Activated gamma-delta T cell treated with anti-CD3 and anti-CD28 coated beads, Interleukin-2, amount 50 U/mL, for 16 hours (primary cell): ENCODE measurements at regions not wholly inside any gene's neighbourhood (a gene's known extent, or its start where the extent isn't known, plus 50 kb on each side); places are given as distances from the start of the nearest gene placed in this dataset.

Source experiments
- DNase-seq: peaks from one replicate; pipeline ENCODE4 v3.0.0-alpha.2; 2020; ENCODE audit warnings: low read depth

GRCh38 chr2:234247453-234248180, 197.1 kb downstream of the SPP2 start:
- DNase-seq: no peak

DNA sequence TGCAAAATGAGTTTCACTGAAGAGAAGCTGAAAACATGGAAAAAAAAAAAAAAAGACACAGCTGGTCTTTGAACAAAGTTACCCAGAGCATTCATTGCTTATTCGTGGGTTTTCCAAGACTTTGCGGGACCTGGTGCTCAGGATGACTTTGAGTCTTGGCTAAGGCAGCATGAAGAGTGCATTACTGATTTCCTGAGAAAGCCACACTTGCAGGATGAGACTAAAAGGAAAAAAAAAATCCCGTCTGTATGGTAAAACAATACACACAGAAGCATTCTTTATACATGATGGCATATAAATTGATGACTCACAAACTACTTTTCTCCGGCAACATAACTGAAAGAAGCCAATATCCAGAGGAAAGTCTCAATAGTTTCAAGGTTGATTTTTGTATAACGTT, 195.4 kb downstream of the SPP2 start:
- no peak for DNase-seq

GRCh38 chr2:234243871-234244565, 193.5 kb downstream of the SPP2 start:
- DNase-seq: no peak

GRCh38 chr2:234242459-234242836, 191.9 kb downstream of the SPP2 start:
- no peak for DNase-seq

DNA sequence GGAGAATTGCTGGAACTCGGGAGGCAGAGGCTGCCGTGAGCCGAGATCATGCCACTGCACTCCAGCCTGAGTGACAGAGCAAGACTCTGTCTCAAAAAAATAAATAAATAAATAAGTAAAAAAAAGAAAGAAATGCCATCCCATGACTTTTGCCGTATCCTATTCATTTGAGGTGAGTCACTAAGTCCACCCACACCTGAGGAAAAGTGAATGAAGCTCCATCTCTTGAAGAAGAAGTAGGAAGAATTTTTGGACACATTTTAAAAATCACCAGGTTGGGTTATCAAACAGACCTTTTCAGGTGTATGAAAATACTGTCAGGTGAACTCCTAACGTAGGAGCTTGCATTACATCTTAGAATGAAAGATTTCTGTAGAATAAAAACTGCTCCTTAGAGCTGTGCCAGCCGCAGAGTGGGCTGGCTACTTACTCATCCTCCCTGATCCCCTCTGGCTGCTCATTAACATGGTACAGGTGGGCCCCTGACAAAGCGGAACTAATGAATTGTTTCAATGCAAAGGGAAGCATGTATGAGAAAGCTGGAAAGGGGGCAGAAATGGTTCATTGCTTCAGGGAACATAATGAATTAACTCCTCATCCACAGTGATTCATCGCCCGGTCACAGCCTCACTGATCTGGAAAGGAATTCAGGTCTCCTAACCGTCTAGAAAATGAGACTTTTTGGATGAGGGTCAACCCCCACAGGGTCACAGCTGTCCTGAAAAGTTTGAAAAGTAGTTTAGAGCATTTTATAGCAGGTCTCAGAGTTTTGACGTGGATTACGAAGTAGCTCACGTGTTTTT, 191.4 kb downstream of the SPP2 start:
- DNase-seq: no peak

- no peak for DNase-seq
Observed at GRCh38 chr2:234240917-234241316, 190.4 kb downstream of the SPP2 start.

DNA sequence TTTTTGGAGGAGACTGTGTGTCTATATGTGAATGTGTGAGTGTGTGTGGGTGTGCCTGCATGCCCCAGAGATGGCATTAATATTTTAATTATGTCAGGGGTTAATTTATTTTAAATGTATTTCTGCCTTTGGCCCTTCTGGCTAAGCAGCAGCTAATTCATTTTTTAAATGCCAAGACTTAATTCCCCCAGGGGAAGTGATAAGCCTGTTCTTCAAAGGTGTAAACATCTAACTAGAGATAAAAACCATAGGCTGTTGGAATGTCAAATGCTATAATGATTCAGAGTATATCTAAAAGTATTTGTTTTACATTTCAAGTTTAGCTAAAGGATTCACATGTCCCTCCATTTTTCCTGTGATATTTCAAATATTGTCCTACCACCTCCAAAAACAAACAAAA, 184.7 kb downstream of the SPP2 start:
- DNase-seq: no peak

GRCh38 chr2:234231460-234231859, 181.0 kb downstream of the SPP2 start:
- no peak for DNase-seq

- DNase-seq: no peak
Observed at GRCh38 chr2:234219046-234219310, 168.5 kb downstream of the SPP2 start.

- no peak for DNase-seq
Observed at GRCh38 chr2:234218266-234219045, 168.0 kb downstream of the SPP2 start.

DNA sequence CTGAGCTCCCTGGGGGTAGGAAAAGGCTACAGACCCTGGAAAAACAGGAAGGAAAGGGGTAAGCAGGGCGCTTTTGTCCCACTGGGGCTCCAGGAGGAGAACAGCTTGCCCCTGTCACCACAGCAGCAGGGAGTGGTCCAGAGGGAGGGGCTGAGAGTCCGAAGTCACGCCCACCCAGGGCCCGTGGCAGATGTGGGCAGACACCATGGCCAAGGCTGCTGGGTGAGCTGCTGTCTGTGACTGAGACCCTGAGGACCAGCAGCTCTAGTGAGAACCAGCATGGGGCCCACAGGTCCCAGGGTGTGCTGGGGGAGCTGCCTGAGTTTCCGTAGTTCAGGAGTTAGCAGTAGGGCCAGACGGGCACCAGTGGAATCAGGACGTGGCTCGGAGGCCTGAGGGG, 162.0 kb downstream of the SPP2 start:
- DNase-seq: no peak

- DNase-seq: no peak
Observed at GRCh38 chr2:234211797-234212196, 161.3 kb downstream of the SPP2 start.

DNA sequence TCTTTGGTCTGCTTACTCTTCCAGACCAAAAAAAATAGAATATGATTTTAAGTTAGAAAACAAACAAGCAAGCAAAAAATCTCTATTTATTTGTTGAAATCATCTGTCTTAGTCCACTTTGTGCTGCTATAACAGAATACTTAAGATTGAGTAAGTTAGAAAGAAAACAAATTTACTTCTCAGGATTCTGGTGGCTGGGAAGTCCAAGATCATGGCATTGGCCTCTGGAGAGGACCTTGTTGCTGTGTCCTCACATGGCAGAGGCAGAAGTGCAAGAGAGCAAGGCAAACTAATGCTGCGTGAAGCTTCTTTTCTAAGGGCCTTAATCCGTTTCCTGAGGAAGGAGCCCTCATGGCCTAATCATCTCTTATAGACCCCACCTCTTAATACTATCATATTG, 156.2 kb downstream of the SPP2 start:
- no peak for DNase-seq

- DNase-seq: no peak
Observed at GRCh38 chr2:234204480-234204879, 154.0 kb downstream of the SPP2 start.

GRCh38 chr2:234203135-234203984, 152.9 kb downstream of the SPP2 start:
- DNase-seq: no peak

- no peak for DNase-seq
Observed at GRCh38 chr2:234202601-234203000, 152.1 kb downstream of the SPP2 start.

- no peak for DNase-seq
Observed at GRCh38 chr2:234199996-234200395, 149.5 kb downstream of the SPP2 start.

- no peak for DNase-seq
Observed at GRCh38 chr2:234198976-234199375, 148.5 kb downstream of the SPP2 start.

DNA sequence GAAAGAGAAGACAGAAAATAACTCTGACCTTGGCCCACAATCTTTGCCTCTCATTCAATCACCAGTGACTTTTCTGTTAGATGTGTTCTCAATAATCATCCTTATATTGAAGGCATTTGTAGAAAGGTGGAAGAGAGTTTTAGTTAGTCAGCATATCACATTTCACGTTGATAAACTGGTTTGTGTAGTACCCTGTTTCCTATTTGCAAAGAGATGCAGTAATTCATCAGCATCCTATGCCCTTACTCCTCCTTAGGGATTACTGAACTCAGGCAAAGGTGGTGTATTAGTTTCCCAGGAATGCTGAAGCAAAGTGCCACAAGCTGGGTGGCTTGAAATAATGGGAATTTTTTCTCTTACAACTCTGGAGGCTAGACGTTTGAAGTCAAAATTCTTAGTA, 145.0 kb downstream of the SPP2 start:
- no peak for DNase-seq

GRCh38 chr2:234193977-234194563, 143.6 kb downstream of the SPP2 start:
- DNase-seq: no peak

GRCh38 chr2:234191819-234192407, 141.4 kb downstream of the SPP2 start:
- DNase-seq: no peak
